AG10803 (cell line): ENCODE measurements at regions not wholly inside any gene's neighbourhood (a gene's known extent, or its start where the extent isn't known, plus 50 kb on each side); places are given as distances from the start of the nearest gene placed in this dataset.

Experiments used
- DNase-seq: peaks from one replicate; pipeline ENCODE4 v3.0.0; 2010; ENCODE audit warnings: low read depth
- H3K4me3 ChIP-seq: 2 replicates; pipeline ENCODE4 v1.5.1; 2011; ENCODE audit warnings: mild to moderate bottlenecking, low read length, control low read depth
- CTCF ChIP-seq: conservative IDR thresholded peaks from 2 replicates; pipeline ENCODE4 v1.5.1; 2011; ENCODE audit warnings: mild to moderate bottlenecking, low read length, control low read depth, inconsistent platforms

GRCh38 chr10:44042926-44043602 is 341.8 kb downstream of the CXCL12 start:
- no peak for TF ChIP-seq CTCF
- H3K4me3 ChIP-seq = no peak overlapping the region
- no peak for DNase-seq

GRCh38 chr10:44042075-44042770 is 342.7 kb downstream of the CXCL12 start:
- no peak for TF ChIP-seq CTCF
- no peak for DNase-seq
- no peak overlapping the region for H3K4me3 ChIP-seq

- no peak for TF ChIP-seq CTCF
- no peak overlapping the region for H3K4me3 ChIP-seq
- no peak for DNase-seq
Measured at GRCh38 chr10:44039599-44039998, 345.3 kb downstream of the CXCL12 start.

GRCh38 chr10:44036425-44036824 is 348.5 kb downstream of the CXCL12 start:
- DNase-seq = no peak
- no peak overlapping the region for H3K4me3 ChIP-seq
- no peak for TF ChIP-seq CTCF

- DNase-seq = no peak
- no peak for TF ChIP-seq CTCF
- no peak overlapping the region for H3K4me3 ChIP-seq
Measured at GRCh38 chr10:44035474-44036197, 349.3 kb downstream of the CXCL12 start.

GRCh38 chr10:44034946-44035345 is 350.0 kb downstream of the CXCL12 start:
- no peak for DNase-seq
- TF ChIP-seq CTCF = no peak
- no peak overlapping the region for H3K4me3 ChIP-seq
